Coronary artery (tissue), 2 donors: ENCODE measurements at regions not wholly inside any gene's neighbourhood (a gene's known extent, or its start where the extent isn't known, plus 50 kb on each side); places are given as distances from the start of the nearest gene placed in this dataset.
"Not testable (repeated sequence)": the region's sequence is repeated elsewhere in the genome, so short reads cannot be mapped to it uniquely, and the experiment has no call there.

Experiments
- DNase-seq: peaks from one replicate; pipeline ENCODE4 v3.0.0-alpha.2; 2017; ENCODE audit warnings: low spot score
- H3K27ac ChIP-seq, 2 donors: fragments of 200-600 bp; sonication (generic); one replicate each; pipeline ENCODE4 v1.5.1; 2016 to 2019
- H3K4me3 ChIP-seq: fragments of 200-600 bp; sonication (generic); 2 replicates; pipeline ENCODE4 v1.5.1; 2016; ENCODE audit warnings: mild to moderate bottlenecking, moderate library complexity
- CTCF ChIP-seq: fragments of 200-600 bp; sonication (generic); IDR thresholded peaks from one replicate; pipeline ENCODE4 v1.5.1; 2019; ENCODE audit warnings: antibody characterized with exemption

- TF ChIP-seq CTCF = no peak
- DNase-seq = no peak
- H3K27ac ChIP-seq = no peak overlapping the region
- H3K4me3 ChIP-seq = no peak overlapping the region
These were observed 754.6 kb upstream of the AGA start for GRCh38 chr4:178196751-178197374.

GRCh38 chr4:178198691-178199090 is 756.5 kb upstream of the AGA start:
- Histone ChIP-seq H3K27ac (no peak overlapping the region), H3K4me3 (no peak overlapping the region)
- TF ChIP-seq CTCF = no peak
- no peak for DNase-seq

GRCh38 chr4:178202422-178202821 is 760.2 kb upstream of the AGA start:
- no peak overlapping the region for H3K27ac ChIP-seq
- no peak for TF ChIP-seq CTCF

GRCh38 chr4:178205826-178206225 is 763.6 kb upstream of the AGA start:
- no peak for TF ChIP-seq CTCF
- H3K4me3 ChIP-seq = no peak overlapping the region
- DNase-seq = no peak
- H3K27ac ChIP-seq = no peak overlapping the region

More at GRCh38 chr4:178202422-178202821, 760.2 kb upstream of the AGA start:
- DNase-seq = no peak
- no peak overlapping the region for H3K4me3 ChIP-seq

- H3K4me3 ChIP-seq = no peak overlapping the region
- no peak overlapping the region for H3K27ac ChIP-seq
- DNase-seq = no peak
- TF ChIP-seq CTCF = no peak
These were observed 773.1 kb upstream of the AGA start for GRCh38 chr4:178215309-178215708.

- no peak for TF ChIP-seq CTCF
- no peak for DNase-seq
- H3K27ac ChIP-seq = no peak overlapping the region
- no peak overlapping the region for H3K4me3 ChIP-seq
These were observed 773.5 kb upstream of the AGA start for GRCh38 chr4:178215763-178216162.

GRCh38 chr4:178226421-178226820 is 784.2 kb upstream of the AGA start:
- not testable (repeated sequence) for H3K4me3 ChIP-seq, DNase-seq, H3K27ac ChIP-seq
